ENCODE measurements at regions not wholly inside any gene's neighbourhood (a gene's known extent, or its start where the extent isn't known, plus 50 kb on each side); places are given as distances from the start of the nearest gene placed in this dataset.

DNA sequence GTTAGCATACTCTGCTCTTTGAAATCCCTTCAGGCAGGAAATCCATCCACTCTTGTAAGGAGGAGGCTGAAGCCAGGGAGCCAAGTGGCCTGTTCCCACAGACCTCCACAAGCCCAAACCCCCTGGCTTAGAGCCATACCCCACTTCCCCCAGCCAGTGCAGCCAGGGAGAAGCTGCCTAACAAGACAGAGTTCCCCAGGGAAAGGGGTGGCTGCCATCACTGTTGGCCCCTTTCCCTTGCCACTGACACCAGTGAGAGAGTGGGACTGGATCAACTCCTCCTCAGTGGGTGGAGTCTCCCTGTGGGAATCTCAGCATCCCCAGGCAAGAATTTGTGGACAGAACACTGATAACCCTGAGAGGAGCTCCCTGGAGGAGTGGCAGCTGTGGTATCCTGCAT, 389.4 kb downstream of the PABPC4L start:
- TF ChIP-seq POLR2AphosphoS5 (IDR thresholded peaks at IDR 0.05; ENCODE audit: low read depth) (no peak), GABPA (IDR thresholded peaks at IDR 0.05; ENCODE audit: low read depth) (no peak), SPI1 (IDR thresholded peaks at IDR 0.05; ENCODE audit: borderline replicate concordance, low read depth) (no peak)
- TF ChIP-seq, protein P1, sequence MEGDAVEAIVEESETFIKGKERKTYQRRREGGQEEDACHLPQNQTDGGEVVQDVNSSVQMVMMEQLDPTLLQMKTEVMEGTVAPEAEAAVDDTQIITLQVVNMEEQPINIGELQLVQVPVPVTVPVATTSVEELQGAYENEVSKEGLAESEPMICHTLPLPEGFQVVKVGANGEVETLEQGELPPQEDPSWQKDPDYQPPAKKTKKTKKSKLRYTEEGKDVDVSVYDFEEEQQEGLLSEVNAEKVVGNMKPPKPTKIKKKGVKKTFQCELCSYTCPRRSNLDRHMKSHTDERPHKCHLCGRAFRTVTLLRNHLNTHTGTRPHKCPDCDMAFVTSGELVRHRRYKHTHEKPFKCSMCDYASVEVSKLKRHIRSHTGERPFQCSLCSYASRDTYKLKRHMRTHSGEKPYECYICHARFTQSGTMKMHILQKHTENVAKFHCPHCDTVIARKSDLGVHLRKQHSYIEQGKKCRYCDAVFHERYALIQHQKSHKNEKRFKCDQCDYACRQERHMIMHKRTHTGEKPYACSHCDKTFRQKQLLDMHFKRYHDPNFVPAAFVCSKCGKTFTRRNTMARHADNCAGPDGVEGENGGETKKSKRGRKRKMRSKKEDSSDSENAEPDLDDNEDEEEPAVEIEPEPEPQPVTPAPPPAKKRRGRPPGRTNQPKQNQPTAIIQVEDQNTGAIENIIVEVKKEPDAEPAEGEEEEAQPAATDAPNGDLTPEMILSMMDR (IDR thresholded peaks at IDR 0.05; ENCODE audit: insufficient read depth, low read length): no peak
- TF ChIP-seq, protein P2, sequence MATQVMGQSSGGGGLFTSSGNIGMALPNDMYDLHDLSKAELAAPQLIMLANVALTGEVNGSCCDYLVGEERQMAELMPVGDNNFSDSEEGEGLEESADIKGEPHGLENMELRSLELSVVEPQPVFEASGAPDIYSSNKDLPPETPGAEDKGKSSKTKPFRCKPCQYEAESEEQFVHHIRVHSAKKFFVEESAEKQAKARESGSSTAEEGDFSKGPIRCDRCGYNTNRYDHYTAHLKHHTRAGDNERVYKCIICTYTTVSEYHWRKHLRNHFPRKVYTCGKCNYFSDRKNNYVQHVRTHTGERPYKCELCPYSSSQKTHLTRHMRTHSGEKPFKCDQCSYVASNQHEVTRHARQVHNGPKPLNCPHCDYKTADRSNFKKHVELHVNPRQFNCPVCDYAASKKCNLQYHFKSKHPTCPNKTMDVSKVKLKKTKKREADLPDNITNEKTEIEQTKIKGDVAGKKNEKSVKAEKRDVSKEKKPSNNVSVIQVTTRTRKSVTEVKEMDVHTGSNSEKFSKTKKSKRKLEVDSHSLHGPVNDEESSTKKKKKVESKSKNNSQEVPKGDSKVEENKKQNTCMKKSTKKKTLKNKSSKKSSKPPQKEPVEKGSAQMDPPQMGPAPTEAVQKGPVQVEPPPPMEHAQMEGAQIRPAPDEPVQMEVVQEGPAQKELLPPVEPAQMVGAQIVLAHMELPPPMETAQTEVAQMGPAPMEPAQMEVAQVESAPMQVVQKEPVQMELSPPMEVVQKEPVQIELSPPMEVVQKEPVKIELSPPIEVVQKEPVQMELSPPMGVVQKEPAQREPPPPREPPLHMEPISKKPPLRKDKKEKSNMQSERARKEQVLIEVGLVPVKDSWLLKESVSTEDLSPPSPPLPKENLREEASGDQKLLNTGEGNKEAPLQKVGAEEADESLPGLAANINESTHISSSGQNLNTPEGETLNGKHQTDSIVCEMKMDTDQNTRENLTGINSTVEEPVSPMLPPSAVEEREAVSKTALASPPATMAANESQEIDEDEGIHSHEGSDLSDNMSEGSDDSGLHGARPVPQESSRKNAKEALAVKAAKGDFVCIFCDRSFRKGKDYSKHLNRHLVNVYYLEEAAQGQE (IDR thresholded peaks at IDR 0.05; ENCODE audit: insufficient replicate concordance, low read depth): no peak
- Histone ChIP-seq H3K27ac (replicated peaks) (no peak overlapping the region), H3K27me3 (ENCODE audit: insufficient read depth, poor library complexity, severe bottlenecking) (no peaks in the 10 kb centered on the region), H3K4me3 (replicated peaks; ENCODE audit: insufficient read depth, low read length) (no peak overlapping the region)
- DNase-seq (ENCODE audit: low read depth in 1 of 2, low spot score in 1 of 2): no peak

DNA sequence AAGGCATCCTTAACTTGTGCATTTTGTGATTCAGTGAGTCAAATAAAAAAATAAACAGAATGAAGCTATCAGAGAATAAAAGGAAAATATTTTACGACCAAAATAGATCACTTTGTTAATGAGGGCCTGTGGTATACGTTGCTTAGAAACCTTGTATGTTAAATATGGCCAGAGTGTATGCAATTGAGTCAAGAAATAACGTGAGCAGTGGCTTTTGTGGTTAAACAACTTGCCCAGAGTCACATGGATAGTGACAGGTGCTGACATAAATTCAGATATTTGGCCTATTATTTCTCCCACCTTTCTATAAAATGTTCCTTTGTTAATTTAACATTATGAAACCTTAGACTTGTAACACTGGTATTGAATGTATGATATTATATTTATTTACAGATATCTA, 393.4 kb downstream of the PABPC4L start:
- Histone ChIP-seq H3K4me3 (replicated peaks; ENCODE audit: insufficient read depth, low read length) (no peak overlapping the region), H3K27me3 (ENCODE audit: insufficient read depth, poor library complexity, severe bottlenecking) (no peaks in the 10 kb centered on the region), H3K27ac (replicated peaks) (no peak overlapping the region)
- no peak for TF ChIP-seq GABPA (IDR thresholded peaks at IDR 0.05; ENCODE audit: low read depth)
- TF ChIP-seq POLR2AphosphoS5 (IDR thresholded peaks at IDR 0.05; ENCODE audit: low read depth): no peak
- TF ChIP-seq, protein P2 (IDR thresholded peaks at IDR 0.05; ENCODE audit: insufficient replicate concordance, low read depth): no peak
- TF ChIP-seq SPI1 (IDR thresholded peaks at IDR 0.05; ENCODE audit: borderline replicate concordance, low read depth): no peak
- TF ChIP-seq, protein P1 (IDR thresholded peaks at IDR 0.05; ENCODE audit: insufficient read depth, low read length): no peak
- no peak for DNase-seq (ENCODE audit: low read depth in 1 of 2, low spot score in 1 of 2)

DNA sequence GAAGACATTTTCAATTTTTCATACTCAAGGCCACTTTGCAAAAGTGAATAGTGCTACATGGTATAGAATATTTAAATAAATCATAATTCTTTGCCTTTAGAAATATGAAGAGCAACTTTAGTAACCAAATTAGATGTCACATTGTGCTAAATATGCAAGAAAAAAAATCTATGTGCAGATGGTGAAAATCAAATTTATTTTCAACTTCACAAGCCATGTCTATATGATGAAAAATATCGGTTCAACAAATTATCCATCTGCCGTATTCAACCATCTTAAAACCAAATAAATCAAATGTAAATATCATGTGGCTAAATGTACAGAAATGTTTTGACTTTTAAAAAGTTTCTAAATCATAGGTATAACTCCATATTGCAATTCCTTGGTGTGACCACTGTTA, 398.2 kb downstream of the PABPC4L start:
- no peak for DNase-seq (ENCODE audit: low read depth in 1 of 2, low spot score in 1 of 2)
- no peak for TF ChIP-seq POLR2AphosphoS5 (IDR thresholded peaks at IDR 0.05; ENCODE audit: low read depth)
- no peak for TF ChIP-seq GABPA (IDR thresholded peaks at IDR 0.05; ENCODE audit: low read depth)
- TF ChIP-seq SPI1 (IDR thresholded peaks at IDR 0.05; ENCODE audit: borderline replicate concordance, low read depth): no peak
- TF ChIP-seq, protein P2 (IDR thresholded peaks at IDR 0.05; ENCODE audit: insufficient replicate concordance, low read depth): no peak
- TF ChIP-seq, protein P1 (IDR thresholded peaks at IDR 0.05; ENCODE audit: insufficient read depth, low read length): no peak
- H3K27me3 ChIP-seq (ENCODE audit: insufficient read depth, poor library complexity, severe bottlenecking): no peaks in the 10 kb centered on the region
- H3K4me3 ChIP-seq (replicated peaks; ENCODE audit: insufficient read depth, low read length): no peak overlapping the region
- H3K27ac ChIP-seq (replicated peaks): no peak overlapping the region
